Hepatocyte (in vitro differentiated cells): ENCODE measurements at regions not wholly inside any gene's neighbourhood (a gene's known extent, or its start where the extent isn't known, plus 50 kb on each side); places are given as distances from the start of the nearest gene placed in this dataset.

Source experiments
- CTCF ChIP-seq: fragments of 200-600 bp; sonication (generic); IDR thresholded peaks from 2 replicates; pipeline ENCODE4 v1.5.1; 2016; ENCODE audit warnings: antibody characterized with exemption, mild to moderate bottlenecking; ENCODE audit not compliant: poor library complexity
- EZH2 ChIP-seq: fragments of 200-600 bp; sonication (generic); IDR thresholded peaks from 2 replicates; pipeline ENCODE4 v1.6.1; 2016; ENCODE audit warnings: antibody characterized with exemption, mild to moderate bottlenecking, borderline replicate concordance

GRCh38 chr9:78972303-78972999 lies 599.3 kb upstream of the TLE4 start:
- no peak for TF ChIP-seq CTCF
- no peak for TF ChIP-seq EZH2
